HG02840 (cell line): ENCODE measurements at regions not wholly inside any gene's neighbourhood (a gene's known extent, or its start where the extent isn't known, plus 50 kb on each side); places are given as distances from the start of the nearest gene placed in this dataset.
"Not testable (repeated sequence)": the region's sequence is repeated elsewhere in the genome, so short reads cannot be mapped to it uniquely, and the experiment has no call there.

Experiments
- ATAC-seq: cut with Tn5 transposase; IDR thresholded peaks from one replicate; pipeline ENCODE4 v1.9.1; 2021; ENCODE audit warnings: mild to moderate bottlenecking, moderate library complexity, moderate number of reproducible peaks; ENCODE audit not compliant: unreplicated experiment, low FRiP score

DNA sequence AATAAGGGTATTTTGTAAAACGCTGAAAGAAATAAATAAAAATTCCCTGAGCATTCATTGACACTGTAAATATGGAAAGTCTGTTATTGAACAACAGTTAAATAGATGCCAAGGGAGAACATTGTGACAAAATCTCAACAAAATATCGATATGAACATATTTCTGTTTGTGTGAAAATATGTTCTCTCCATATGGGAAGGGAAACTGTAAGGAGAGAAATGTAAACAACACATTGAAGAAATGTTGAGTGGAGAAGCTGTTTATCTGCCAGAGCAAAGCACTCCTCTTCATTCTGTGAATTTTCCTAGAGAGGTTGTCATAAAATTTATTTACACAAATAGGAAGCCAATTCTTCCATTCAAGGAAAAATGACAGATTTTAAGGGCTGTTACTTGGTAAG is 57.1 kb upstream of the EOMES start:
- no peak for ATAC-seq

DNA sequence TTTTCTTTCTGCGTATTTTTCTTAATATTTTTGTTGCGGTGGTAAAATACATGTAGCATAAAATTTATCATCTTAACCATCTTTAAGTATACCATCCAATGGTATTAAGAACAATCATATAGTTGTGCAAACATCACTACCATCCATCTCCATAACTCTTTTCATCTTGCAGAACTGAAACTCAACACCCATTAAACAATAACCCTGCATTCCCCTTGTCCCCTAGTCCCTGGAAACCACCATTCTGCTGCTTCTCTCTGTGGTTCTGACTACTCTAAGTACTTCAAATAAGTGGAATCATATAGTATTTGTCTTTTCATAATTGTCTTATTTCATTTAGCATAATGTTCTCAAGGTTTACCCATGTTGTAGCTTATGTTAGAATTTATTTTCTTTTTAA is 67.3 kb upstream of the EOMES start:
- no peak for ATAC-seq

DNA sequence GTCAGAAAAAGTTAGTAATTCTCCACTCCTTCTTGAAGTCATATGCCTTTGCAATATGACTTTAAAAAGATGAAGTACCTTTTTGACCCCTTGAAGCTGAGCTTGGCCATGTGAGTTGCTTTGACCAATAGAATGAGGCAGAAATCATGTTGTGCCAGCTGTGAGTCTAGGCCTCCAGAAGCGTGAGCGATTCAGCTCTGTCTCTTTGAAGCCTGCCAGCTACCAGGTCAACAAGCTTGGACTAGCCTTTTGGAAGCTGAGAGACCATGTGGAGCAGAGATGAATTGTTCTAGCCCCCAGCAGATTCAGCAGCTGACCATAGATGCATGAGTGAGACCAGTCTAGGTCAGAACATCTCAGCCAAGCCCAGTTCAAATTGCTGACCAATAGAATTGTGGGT is 69.8 kb upstream of the EOMES start:
- ATAC-seq, result no peak

DNA sequence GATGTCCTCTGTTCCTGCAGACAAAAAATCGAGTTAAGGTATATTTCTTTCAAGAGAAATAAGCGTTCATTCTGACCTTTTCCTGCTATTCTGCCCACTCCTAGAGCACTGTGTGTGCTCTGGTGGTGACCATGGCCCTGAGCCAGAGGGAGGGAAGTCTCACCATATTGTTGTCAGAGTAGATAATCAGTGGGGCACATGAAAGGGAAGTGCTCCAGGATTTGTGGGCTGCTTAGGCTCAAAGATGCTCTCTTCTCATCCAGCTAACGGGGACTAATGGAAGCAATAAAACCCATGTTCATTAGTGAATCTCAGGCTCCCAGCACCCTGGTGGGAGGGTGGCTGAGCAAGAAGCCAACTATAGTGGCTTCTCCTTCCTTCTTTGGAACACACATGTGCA is 70.7 kb upstream of the EOMES start:
- ATAC-seq, result no peak

DNA sequence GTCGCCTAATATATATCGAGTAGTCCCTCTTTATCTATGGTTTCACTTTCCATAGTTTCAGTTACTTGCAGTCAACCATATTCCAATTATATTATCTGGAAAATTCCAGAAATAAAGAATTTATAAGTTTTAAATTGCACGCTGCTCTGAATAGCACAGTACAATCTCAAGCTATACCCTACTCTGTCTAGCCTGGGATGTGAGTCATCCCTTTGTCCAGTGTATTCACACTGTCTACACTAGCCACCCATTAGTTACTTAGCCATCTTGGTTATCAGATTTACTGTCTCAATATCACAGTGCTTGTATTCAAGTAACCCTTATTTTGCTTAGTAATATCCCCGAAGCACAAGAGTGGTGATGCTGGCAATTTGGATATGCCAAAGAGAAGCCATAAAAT is 72.1 kb upstream of the EOMES start:
- no peak for ATAC-seq

DNA sequence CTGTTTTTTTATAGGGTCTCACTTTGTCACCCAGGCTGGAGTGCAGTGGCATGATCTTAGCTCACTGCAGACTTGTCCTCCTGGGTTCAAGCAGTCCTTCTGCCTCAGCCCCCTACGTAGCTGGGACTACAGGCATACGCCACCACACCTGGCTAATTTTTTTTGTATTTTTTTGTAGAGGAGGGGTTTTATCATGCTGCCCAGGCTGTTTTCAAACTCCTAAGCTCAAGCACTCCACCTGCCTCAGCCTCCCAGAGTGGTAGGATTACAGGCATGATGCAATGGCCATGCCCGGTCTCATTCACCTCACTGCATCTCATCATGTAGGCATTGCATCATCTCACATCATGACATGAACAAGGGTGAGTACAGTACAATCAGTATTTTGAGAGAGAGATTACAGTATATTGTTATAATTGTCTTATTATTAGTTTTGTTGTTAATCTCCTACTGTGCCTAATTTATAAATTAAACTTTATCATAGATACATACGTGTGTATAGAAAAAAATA is 74.3 kb upstream of the EOMES start:
- ATAC-seq, result no peak

DNA sequence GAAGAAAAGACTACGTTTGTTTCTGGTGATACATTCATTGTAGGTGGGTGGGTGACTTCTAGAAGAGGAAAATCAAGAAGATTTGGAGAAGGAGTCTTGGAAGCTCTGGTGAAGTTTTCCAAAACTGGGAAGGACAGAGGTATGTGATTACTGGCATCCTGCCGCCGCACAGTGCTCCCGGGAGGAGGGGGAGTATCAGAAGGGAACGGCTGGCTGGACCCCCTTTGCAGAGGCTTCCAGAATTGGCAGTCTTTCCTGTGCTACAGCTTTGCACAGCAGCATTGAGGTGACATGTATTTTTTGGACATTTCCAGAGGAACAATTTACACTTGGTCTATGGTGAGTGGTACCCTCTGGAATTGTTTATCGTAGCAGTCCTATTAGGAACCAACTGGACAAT is 75.7 kb upstream of the EOMES start:
- no peak for ATAC-seq

DNA sequence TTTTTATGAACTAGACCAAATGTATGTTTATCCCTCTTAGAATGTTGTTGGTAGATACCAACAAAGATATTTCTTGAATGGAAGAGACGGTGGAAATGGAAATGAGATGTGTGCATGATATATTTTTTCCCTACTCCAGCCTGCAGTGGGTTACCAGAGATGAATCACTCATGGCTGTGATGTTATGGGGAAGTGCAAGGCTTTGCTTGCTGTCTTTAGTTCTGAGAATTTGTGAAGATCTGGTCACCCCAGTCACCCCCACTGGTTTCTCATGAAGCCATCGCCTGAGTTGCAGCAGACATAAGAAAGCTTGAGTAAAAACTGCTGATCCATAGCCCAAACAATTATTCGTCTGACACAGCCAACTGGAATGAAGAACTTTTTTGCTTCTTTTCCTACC is 78.1 kb upstream of the EOMES start:
- ATAC-seq, result no peak

DNA sequence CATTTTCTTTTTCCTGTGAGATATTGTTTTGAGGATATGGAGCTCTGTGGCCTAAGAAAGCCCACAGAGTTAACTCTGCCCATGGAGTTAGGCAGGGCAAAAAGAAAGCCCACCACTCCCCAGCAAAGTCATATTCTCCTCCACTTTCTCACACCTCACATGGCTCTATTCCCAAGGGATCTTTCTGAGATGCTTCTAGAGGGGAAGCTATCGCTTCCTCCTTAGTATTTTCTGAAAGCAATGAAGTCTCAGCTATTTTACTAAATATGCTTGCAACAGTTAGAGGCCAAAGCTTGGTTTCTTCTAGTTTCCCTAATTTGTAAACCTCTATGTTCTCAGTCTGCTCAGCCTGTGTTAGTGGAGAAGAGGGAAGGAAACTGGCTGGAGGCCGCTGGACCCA is 80.3 kb upstream of the EOMES start:
- ATAC-seq, result no peak

DNA sequence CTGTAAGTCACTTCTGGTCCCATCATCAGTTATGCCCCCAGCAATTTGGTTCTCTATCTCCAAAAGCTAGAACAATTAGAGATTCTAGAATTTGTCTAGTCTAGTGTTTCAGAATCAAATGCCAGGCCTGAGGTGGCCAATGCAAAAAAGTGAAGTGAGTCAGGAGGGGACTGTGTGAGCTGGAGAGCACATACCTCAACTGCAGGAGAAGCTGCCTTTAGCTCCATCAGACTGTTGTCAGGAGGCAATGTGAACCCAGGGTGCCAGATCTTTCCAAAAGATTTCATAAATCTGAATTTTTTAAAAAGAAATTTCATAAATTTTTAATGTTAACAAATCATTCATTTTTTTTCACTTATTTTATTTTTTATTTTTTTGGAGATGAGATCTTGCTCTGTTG is 80.7 kb upstream of the EOMES start:
- ATAC-seq, result no peak

DNA sequence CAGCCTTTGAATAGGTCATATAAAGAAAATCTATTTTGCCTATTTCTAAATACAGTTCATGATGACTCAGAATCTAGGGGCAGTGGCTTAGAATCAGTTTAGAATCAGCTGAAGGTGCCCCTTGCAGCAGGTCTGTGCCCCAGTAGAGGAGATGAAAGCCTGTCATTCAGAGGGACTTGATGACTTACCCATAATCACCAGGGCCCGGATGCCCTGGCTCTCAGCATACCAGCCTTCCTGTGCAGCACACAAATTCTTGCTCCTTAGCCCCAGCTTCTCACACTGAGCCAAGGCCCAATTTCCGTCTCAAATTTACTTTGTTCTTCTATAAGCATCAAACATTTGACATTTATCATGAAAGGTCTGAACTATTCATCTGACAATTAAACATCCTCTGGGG is 83.2 kb upstream of the EOMES start:
- no peak for ATAC-seq

DNA sequence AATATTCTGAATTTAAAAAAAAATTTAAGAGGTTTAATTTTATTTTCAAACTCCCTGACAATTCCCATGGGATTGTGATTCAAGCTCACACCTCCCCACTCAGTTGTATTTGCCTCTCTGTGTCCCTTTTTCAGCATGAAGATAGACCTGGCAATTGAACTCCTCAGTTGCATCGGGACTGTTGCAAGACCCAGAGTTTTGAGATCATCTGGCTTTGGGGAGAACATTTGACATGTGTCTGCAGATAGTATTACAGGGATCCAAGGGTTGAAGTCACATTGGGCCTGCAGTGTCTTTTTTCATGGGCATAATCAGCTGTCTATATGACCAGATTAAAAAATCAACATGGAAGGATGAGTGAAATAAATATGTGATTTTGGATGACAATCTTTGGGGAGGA is 91.1 kb upstream of the EOMES start:
- ATAC-seq, result no peak

DNA sequence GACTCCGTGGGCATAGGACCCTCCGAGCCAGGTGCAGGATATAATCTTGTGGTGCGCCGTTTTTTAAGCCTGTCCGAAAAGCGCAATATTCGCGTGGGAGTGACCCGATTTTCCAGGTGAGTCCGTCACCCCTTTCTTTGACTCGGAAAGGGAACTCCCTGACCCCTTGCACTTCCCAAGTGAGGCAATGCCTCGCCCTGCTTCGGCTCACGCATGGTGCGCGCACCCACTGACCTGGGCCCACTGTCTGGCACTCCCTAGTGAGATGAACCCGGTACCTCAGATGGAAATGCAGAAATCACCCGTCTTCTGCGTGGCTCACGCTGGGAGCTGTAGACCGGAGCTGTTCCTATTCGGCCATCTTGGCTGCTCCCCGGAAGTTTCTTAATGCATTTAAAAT is 99.5 kb upstream of the EOMES start:
- ATAC-seq, result not testable (repeated sequence)

DNA sequence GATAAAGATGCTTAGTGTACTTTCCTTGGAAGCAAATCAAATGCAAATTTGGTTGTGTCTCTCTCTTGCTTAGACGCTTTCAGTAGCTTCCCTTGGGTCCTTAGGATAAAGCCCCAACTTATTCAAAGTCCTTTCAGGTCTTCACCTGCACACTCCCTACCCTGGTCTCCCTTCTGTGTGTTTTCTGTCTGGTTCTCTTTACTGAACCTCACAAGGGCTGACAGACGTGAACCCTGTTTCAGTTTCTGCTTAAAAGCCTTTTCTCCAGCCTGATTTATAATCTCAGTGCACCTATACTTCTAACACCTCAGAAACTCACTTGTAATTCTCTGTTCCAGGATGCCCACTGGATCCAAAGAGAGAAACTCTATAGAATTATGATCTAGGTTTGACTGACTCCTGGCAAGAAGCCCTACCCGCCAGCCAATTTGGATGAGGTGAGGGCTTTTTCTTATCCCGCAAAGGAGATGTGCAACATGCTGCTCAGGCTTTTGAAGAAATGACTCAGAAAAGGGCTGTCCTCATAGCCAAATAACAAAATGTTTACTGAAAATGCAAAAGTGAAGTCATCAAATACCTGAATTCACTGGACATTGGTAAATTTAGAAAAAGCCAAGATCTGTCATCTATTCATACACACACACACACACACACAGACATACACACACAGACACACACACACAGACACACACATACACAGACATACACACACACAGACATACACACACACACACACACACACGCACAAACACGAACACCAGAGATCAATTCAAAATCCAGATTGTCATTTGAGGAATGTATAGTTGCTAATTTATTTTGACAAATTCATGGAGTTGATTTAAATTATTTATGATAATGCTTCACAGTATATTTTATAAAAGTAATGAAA is 102.4 kb upstream of the EOMES start:
- ATAC-seq, result no peak

DNA sequence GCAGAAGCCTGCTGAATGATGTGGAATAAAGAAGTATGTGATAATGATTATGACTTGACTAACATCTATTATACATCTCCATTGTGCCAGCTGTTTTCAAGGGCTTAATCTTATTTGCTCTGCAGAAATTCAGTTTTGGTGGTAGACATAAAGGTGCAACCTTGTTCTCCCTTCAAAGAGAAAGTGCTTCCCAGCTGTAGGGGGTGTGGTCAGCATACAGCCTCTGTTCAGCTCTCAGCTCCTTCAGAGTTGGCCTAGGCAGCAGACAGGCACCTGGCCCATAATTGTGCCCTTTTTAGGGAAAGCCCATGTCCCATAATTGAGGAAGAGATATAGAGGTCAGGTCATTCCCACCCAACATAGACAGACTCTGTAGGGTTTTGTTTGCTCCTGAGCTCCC is 104.3 kb upstream of the EOMES start:
- no peak for ATAC-seq

DNA sequence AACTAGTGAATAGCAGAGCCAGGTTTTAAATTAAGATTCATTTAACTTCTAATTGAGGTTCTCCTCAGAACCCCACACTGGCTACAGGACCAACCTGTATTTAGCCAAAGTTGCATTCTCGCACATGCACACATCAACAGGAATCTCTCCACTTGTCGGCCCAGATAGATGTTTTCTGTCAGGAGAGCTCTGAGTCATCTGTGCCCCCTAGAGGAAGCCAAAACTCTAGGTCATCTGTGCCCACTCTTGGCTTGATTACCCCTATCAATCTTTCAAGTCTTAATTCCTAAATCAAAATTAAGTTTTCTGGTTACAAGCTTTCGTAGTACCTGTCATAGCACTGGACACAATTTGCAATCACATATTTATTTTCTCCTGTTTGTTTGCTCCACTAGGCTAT is 104.9 kb upstream of the EOMES start:
- no peak for ATAC-seq

DNA sequence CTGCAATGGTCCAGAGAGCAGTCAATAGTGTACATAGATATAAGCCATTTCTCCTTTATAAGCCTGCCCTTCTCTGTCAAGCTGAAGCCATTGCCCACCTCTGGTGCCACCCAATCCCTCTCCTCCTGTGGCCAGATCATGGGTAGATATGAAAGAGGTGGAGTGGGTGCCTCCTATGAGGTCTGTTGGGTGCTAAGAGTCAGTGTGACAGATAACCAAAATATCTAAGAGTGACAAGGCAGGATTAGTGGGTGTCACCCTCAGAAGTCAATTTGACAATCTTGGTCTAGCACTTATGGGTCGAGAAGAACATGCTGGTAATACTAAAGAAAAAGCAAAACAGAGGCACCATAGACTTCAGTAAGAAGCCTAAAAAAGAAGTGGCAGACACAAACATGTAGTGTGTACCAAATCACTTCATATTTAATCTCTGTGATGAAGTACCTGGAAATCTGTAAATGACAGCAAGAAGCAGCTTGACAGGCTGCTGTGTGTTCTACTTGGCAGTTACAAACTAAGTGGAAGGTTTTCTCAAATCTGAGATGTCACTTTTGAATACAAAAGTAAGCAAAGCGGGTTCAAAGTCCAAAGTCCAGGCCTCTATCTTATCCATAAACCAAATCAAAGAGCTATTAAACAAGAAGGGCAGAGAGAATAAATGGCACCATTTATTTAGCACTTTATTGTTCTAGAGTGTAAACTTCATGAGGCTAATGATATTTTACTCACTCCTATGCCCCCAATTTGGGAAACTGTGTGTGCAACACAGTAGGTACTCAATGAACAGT is 118.9 kb upstream of the EOMES start:
- no peak for ATAC-seq

DNA sequence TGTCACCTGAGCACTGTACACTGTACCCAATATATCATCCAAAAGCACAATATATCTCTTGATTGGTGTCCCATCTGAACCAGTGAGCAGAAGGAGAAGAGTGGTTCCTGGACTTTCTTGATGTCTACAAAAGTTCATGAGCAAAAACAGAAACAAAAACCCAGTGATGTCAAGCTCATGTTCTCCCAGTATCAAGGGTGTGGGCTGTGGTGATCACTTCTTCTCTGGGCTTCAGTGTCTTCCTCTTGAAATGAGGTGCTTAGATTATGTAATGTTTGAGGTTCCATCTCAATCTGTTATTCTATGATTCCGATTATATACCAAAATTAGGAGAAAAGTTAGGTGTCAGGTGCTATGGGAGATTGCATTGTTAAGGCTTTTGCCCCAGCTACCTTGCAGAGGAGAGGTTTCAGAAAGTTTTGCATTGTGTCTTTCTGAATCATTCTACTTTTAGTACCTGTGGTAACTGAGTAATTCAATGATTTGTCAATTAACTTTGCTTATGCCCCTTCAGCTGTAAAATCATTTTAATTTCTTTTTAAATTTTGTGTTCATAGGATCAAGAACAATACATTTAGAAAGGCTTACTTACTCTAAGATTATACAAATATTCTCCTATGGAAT is 122.0 kb upstream of the EOMES start:
- no peak for ATAC-seq

DNA sequence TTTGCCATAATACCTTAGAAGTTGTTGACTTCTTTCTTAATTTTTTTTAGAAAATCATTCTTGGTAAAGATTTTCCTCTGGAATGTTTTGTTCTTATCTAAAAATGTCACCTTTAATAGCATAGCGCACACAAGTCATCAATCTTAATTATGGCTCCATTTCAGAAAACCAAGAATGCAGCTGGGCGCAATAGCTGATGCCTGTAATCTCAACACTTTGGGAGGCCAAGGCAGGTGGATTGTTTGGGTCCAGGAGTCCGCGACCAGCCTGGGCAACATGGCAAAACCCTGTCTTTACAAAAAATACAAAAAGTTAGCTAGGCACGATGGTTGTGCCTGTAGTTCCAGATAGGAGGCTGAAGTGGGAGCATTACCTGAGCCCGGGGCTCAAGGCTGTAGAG is 125.6 kb upstream of the EOMES start:
- no peak for ATAC-seq

DNA sequence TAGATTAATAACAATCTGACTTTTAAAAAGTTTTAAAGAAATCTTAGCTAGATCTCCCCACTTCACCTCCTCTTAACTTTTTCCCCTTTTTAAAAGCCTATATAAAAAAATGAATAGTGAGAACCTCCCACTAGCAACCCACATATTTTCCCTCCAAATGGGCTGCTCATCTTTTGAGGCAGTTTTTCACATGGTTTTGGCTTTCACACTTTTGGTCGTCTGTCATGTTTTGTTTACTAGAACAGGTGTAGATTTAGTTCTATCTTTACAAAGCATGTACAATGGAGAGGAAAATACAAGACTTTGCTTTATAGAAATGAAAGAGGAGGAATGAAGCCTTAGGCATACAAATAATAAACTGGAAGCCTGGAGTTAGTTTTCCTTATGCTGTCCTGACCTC is 126.7 kb upstream of the EOMES start:
- no peak for ATAC-seq

DNA sequence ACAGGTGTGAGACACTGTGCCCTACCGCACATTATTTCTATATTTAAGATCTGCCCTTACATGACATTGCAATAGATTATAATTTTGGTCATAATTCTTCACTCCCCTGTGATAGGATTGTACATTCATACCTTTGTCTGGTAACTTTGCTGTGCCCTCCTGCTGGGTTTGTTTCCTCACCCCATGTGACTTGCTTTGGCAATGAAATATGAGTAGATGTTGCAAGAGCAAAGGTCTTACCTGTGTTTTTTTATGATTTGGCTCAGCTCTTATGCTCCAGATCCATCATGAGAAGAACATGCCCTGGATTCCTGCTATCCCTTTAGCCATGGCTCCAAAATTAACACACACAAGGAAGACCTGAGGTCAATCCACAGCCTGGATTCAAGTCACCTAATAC is 137.7 kb upstream of the EOMES start:
- ATAC-seq, result no peak
